ENCODE measurements at regions not wholly inside any gene's neighbourhood (a gene's known extent, or its start where the extent isn't known, plus 50 kb on each side); places are given as distances from the start of the nearest gene placed in this dataset.

- DNase-seq (ENCODE audit: low read depth in 2 of 2): no peak
Observed at GRCh38 chr20:22431419-22431818, 153.0 kb downstream of the FOXA2 start.

GRCh38 chr20:22430746-22431168 is 153.6 kb downstream of the FOXA2 start:
- DNase-seq (ENCODE audit: low read depth in 2 of 2): no peak

- DNase-seq (ENCODE audit: low read depth in 2 of 2): no peak
Observed at GRCh38 chr20:22430154-22430745, 154.1 kb downstream of the FOXA2 start.

GRCh38 chr20:22429175-22430153 is 154.9 kb downstream of the FOXA2 start:
- DNase-seq (ENCODE audit: low read depth in 2 of 2): no peak

GRCh38 chr20:22428051-22428450 is 156.3 kb downstream of the FOXA2 start:
- no peak for DNase-seq (ENCODE audit: low read depth in 2 of 2)

- DNase-seq (ENCODE audit: low read depth in 2 of 2): no peak
Observed at GRCh38 chr20:22426772-22427171, 157.6 kb downstream of the FOXA2 start.

GRCh38 chr20:22425344-22426295 is 158.8 kb downstream of the FOXA2 start:
- no peak for DNase-seq (ENCODE audit: low read depth in 2 of 2)

- DNase-seq (ENCODE audit: low read depth in 2 of 2): no peak
Observed at GRCh38 chr20:22423190-22423832, 161.1 kb downstream of the FOXA2 start.

GRCh38 chr20:22420116-22420598 is 164.2 kb downstream of the FOXA2 start:
- no peak for DNase-seq (ENCODE audit: low read depth in 2 of 2)

GRCh38 chr20:22418738-22419137 is 165.6 kb downstream of the FOXA2 start:
- DNase-seq (ENCODE audit: low read depth in 2 of 2): no peak

GRCh38 chr20:22414305-22414742 is 170.0 kb downstream of the FOXA2 start:
- DNase-seq (ENCODE audit: low read depth in 2 of 2): no peak

GRCh38 chr20:22412977-22413868 is 171.1 kb downstream of the FOXA2 start:
- DNase-seq (ENCODE audit: low read depth in 2 of 2): no peak

- no peak for DNase-seq (ENCODE audit: low read depth in 2 of 2)
Observed at GRCh38 chr20:22411627-22412450, 172.5 kb downstream of the FOXA2 start.

- no peak for DNase-seq (ENCODE audit: low read depth in 2 of 2)
Observed at GRCh38 chr20:22411286-22411626, 173.1 kb downstream of the FOXA2 start.

- DNase-seq (ENCODE audit: low read depth in 2 of 2): no peak
Observed at GRCh38 chr20:22410556-22411130, 173.7 kb downstream of the FOXA2 start.

- no peak for DNase-seq (ENCODE audit: low read depth in 2 of 2)
Observed at GRCh38 chr20:22408521-22409402, 175.6 kb downstream of the FOXA2 start.

GRCh38 chr20:22407237-22408193 is 176.9 kb downstream of the FOXA2 start:
- no peak for DNase-seq (ENCODE audit: low read depth in 2 of 2)

All from stimulated activated CD8-positive, alpha-beta memory T cell treated with anti-CD3 and anti-CD28 coated beads, Interleukin-7, amount 100 ng/mL, for 4 hours (primary cell).